SK-N-SH treated with all-trans-retinoic acid at 6 μM for 48 hours (cell line): ENCODE measurements at regions not wholly inside any gene's neighbourhood (a gene's known extent, or its start where the extent isn't known, plus 50 kb on each side); places are given as distances from the start of the nearest gene placed in this dataset.

Experiments used
- CSDC2 ChIP-seq: fragments of 250-450 bp; sonication (Bioruptor Pico); IDR thresholded peaks from 2 replicates; pipeline ENCODE4 v1.5.0; 2020; ENCODE audit warnings: mild to moderate bottlenecking, moderate library complexity
- CSRNP3 ChIP-seq: fragments of 250-450 bp; sonication (Bioruptor Pico); IDR thresholded peaks from 2 replicates; pipeline ENCODE4 v1.5.1; 2021; ENCODE audit warnings: mild to moderate bottlenecking, moderate library complexity
- ESRRG ChIP-seq: fragments of 250-450 bp; sonication (Bioruptor Pico); IDR thresholded peaks from 2 replicates; pipeline ENCODE4 v1.6.1; 2021; ENCODE audit warnings: mild to moderate bottlenecking
- ISL1 ChIP-seq: fragments of 250-450 bp; sonication (Bioruptor Pico); IDR thresholded peaks from 2 replicates; pipeline ENCODE4 v2.1.2; 2022; ENCODE audit warnings: mild to moderate bottlenecking, moderate library complexity
- TCF4 ChIP-seq: fragments of 250-450 bp; sonication (Bioruptor Pico); IDR thresholded peaks from 2 replicates; pipeline ENCODE4 v1.8.0; 2021; ENCODE audit warnings: mild to moderate bottlenecking, moderate library complexity, borderline replicate concordance
- ZFP3 ChIP-seq: fragments of 250-450 bp; sonication (Bioruptor Pico); IDR thresholded peaks from 2 replicates; pipeline ENCODE4 v1.5.0; 2020; ENCODE audit warnings: mild to moderate bottlenecking, moderate library complexity
- ZNF70 ChIP-seq: fragments of 450-650 bp; formaldehyde crosslinking; IDR thresholded peaks from 2 replicates; pipeline ENCODE4 v1.5.0; 2020; ENCODE audit warnings: mild to moderate bottlenecking, moderate library complexity
- TF ChIP-seq, protein P1 (sequence below): fragments of 250-450 bp; sonication (Bioruptor Pico); IDR thresholded peaks from 2 replicates; pipeline ENCODE4 v1.8.0; 2020; ENCODE audit warnings: mild to moderate bottlenecking, moderate library complexity, borderline replicate concordance

- TF ChIP-seq ZFP3 (CRISPR knock-in tag) (no peak), CSDC2 (CRISPR knock-in tag) (no peak), ISL1 (CRISPR knock-in tag) (no peak), CSRNP3 (CRISPR knock-in tag) (no peak), ESRRG (no peak), TCF4 (CRISPR knock-in tag) (no peak), ZNF70 (CRISPR knock-in tag) (no peak)
- TF ChIP-seq, protein P1, sequence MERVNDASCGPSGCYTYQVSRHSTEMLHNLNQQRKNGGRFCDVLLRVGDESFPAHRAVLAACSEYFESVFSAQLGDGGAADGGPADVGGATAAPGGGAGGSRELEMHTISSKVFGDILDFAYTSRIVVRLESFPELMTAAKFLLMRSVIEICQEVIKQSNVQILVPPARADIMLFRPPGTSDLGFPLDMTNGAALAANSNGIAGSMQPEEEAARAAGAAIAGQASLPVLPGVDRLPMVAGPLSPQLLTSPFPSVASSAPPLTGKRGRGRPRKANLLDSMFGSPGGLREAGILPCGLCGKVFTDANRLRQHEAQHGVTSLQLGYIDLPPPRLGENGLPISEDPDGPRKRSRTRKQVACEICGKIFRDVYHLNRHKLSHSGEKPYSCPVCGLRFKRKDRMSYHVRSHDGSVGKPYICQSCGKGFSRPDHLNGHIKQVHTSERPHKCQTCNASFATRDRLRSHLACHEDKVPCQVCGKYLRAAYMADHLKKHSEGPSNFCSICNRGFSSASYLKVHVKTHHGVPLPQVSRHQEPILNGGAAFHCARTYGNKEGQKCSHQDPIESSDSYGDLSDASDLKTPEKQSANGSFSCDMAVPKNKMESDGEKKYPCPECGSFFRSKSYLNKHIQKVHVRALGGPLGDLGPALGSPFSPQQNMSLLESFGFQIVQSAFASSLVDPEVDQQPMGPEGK (CRISPR knock-in tag) = no peak
These were observed 50.6 kb upstream of the ULK4 start for GRCh38 chr3:42012383-42012934.
